ENCODE measurements at regions not wholly inside any gene's neighbourhood (a gene's known extent, or its start where the extent isn't known, plus 50 kb on each side); places are given as distances from the start of the nearest gene placed in this dataset.

DNA sequence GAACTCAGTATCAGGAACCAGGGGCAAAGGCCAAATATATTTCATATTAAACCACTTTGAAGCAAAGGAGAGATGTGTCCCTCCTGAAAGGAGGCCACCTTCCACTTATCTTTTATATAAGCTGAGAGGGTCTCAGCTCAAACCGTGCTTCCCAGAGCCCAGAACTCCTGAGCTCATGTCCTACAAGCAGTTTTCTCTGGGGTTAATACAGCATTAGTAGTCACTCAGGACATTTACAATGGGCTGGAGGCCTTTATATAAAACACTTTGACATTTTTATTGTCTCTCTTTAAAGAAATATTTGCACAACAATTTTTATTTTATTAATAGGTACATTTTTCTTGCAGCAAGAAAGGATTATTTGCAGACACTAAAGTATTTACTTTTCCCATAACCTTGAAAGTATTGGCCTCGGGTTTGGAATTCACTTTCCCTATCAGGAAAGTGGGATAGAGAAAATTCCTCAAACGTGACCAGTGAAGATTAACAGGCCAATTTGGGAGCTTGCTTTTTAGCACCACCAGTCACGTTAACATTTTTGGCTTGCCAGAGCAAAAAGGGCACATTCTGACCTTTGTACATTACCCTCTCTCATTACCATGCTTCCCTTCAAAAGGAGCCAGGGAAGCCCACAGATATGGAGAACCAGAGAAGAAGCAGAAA is 464.9 kb upstream of the NRP1 start:
- no peaks in the 10 kb centered on the region; a peak in 1 of 7 replicates for H3K27me3 ChIP-seq (replicated peaks in 1 of 4; ENCODE audit: control insufficient read depth in 3 of 4, extremely low read depth in 1 of 4, insufficient read depth in 3 of 4, low read length in 3 of 4)
- 71% methylated on average over 4 of the region's 4 CpGs; no CpG with 5 or more reads in 1 of the 2 experiments for WGBS, 2 experiments (ENCODE audit: extremely low coverage in 1 of 2, insufficient coverage in 1 of 2, insufficient read length in 1 of 2, insufficient replicate concordance in 2 of 2, low coverage in 1 of 2, low lambda C conversion rate in 2 of 2, missing lambda C conversion rate in 1 of 2)
- FAIRE-seq (no peak), DNase-seq (ENCODE audit: low read depth in 1 of 2, low spot score in 2 of 2) (no peak)
- no peak overlapping the region for H3K14ac ChIP-seq (ENCODE audit: insufficient read length)
- H2BK120ac ChIP-seq (replicated peaks; ENCODE audit: low read depth, low read length) = no peak overlapping the region
- no peaks in the 10 kb centered on the region for H3K9me3 ChIP-seq (ENCODE audit: insufficient read depth in 2 of 2, low read depth in 1 of 2, low read length in 1 of 2)
- H3K4me3 ChIP-seq (ENCODE audit: extremely low read depth in 1 of 4, insufficient read depth in 2 of 4, low read depth in 3 of 4, low read length in 4 of 4) = 0 out of 8 replicates have a peak overlapping the region, but pooled peaks of 1 of the 4 experiments have one; percentile 12
- H3K36me3 ChIP-seq (ENCODE audit: control insufficient read depth in 2 of 4, insufficient read depth in 4 of 4, low read length in 3 of 4) = no peaks in the 10 kb centered on the region
- H3K9ac ChIP-seq (replicated peaks in 1 of 4; ENCODE audit: extremely low read depth in 1 of 4, low read depth in 3 of 4, low read length in 3 of 4) = no peak overlapping the region
- H3K23ac ChIP-seq (ENCODE audit: insufficient read length) = no peak overlapping the region
- H4K5ac ChIP-seq (ENCODE audit: insufficient read length, low read depth, low read length) = no peak overlapping the region
- H3K4me1 ChIP-seq (replicated peaks in 1 of 4; ENCODE audit: control insufficient read depth in 3 of 4, insufficient read depth in 4 of 4, low read length in 3 of 4) = peaks cover 0 to 8% (median 0%) of the 10 kb centered on the region in 4 experiments; a peak in 1 of 7 replicates
- H3K79me2 ChIP-seq (ENCODE audit: control insufficient read depth in 1 of 2, insufficient read depth in 2 of 2, low read length in 2 of 2) = no peaks in the 10 kb centered on the region
- H3K23me2 ChIP-seq (ENCODE audit: low read depth, low read length) = no peaks in the 10 kb centered on the region
- peak overlapping the region in 1 of 2 experiments; percentile 13; a peak in 1 of 4 replicates for H3K4me2 ChIP-seq (ENCODE audit: insufficient read depth in 1 of 2, low read depth in 2 of 2, low read length in 2 of 2)
- no peaks in the 10 kb centered on the region for H3K79me1 ChIP-seq (ENCODE audit: low read depth, low read length)
- H2BK15ac ChIP-seq (ENCODE audit: low read length) = no peak overlapping the region
- no peak overlapping the region for H3K56ac ChIP-seq (replicated peaks; ENCODE audit: insufficient read length, low read depth, low read length)
- H4K8ac ChIP-seq (ENCODE audit: extremely low read depth, insufficient read depth, low read length) = no peak overlapping the region
- ChIA-PET CTCF (ENCODE audit: partially characterized antibody) (interaction anchor here (1.4 kb wide), 1 partner anchor 14 kb away, joined by 3 read pairs; no protein-coding TSS in a partner anchor), POLR2A (ENCODE audit: partially characterized antibody) (interaction anchor here (1.0 kb wide), 1 partner anchor 63 kb away, joined by 3 read pairs; no protein-coding TSS in a partner anchor)
- H2AK5ac ChIP-seq (ENCODE audit: low read depth, low read length) = no peak overlapping the region
- H2AFZ ChIP-seq (ENCODE audit: low read length) = no peak overlapping the region
- H4K91ac ChIP-seq (replicated peaks; ENCODE audit: insufficient read length, low read length) = no peak overlapping the region
- no peak overlapping the region for H3K4ac ChIP-seq (replicated peaks; ENCODE audit: insufficient read length, low read depth, low read length)
- no peak overlapping the region for H3K27ac ChIP-seq (ENCODE audit: low read depth, low read length)
- H2BK12ac ChIP-seq (ENCODE audit: low read depth, low read length) = 0 out of 2 replicates have a peak overlapping the region, but pooled peaks have one; percentile 80
- no peak overlapping the region for H2BK5ac ChIP-seq (ENCODE audit: low read depth, low read length)
- H2BK20ac ChIP-seq (ENCODE audit: low read length) = no peak overlapping the region
- 0 out of 2 replicates have a peak overlapping the region, but pooled peaks have one; percentile 68 for H3K18ac ChIP-seq (ENCODE audit: extremely low read depth, low read length)
- no peaks in the 10 kb centered on the region for H4K20me1 ChIP-seq (replicated peaks in 1 of 2; ENCODE audit: control insufficient read depth in 1 of 2, insufficient read depth in 2 of 2, low read length in 2 of 2)
- TF ChIP-seq SUZ12 (IDR thresholded peaks at IDR 0.05; ENCODE audit: low read length) = no peak
- TF ChIP-seq, protein P1, sequence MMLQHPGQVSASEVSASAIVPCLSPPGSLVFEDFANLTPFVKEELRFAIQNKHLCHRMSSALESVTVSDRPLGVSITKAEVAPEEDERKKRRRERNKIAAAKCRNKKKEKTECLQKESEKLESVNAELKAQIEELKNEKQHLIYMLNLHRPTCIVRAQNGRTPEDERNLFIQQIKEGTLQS (IDR thresholded peaks at IDR 0.05; ENCODE audit: insufficient read depth, low read depth, low read length) = no peak
- TF ChIP-seq, protein P2, sequence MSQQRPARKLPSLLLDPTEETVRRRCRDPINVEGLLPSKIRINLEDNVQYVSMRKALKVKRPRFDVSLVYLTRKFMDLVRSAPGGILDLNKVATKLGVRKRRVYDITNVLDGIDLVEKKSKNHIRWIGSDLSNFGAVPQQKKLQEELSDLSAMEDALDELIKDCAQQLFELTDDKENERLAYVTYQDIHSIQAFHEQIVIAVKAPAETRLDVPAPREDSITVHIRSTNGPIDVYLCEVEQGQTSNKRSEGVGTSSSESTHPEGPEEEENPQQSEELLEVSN (IDR thresholded peaks at IDR 0.05) = no peak
- no peak for TF ChIP-seq BRCA1 (IDR thresholded peaks at IDR 0.05; ENCODE audit: low read depth, low read length)
- no peak for TF ChIP-seq GABPA (IDR thresholded peaks at IDR 0.05; ENCODE audit: borderline replicate concordance, insufficient read depth, low read length)
- TF ChIP-seq CBX5 (IDR thresholded peaks at IDR 0.05; ENCODE audit: low read depth, low read length) = no peak
- TF ChIP-seq SIX5 (IDR thresholded peaks at IDR 0.05; ENCODE audit: low read depth, low read length) = no peak
- no peak for TF ChIP-seq SP2 (IDR thresholded peaks at IDR 0.05; ENCODE audit: low read length)
- no peak for TF ChIP-seq ZNF274 (IDR thresholded peaks at IDR 0.05; ENCODE audit: borderline replicate concordance, extremely low read depth, low read length)
- no peak for TF ChIP-seq EZH2 (IDR thresholded peaks at IDR 0.05; ENCODE audit: low read depth, low read length, severe bottlenecking)
- TF ChIP-seq TEAD4 (IDR thresholded peaks at IDR 0.05; ENCODE audit: low read depth, low read length) = no peak
- TF ChIP-seq TAF1 (IDR thresholded peaks at IDR 0.05; ENCODE audit: low read depth, low read length) = no peak

Measured in H1 (cell line).